WI38 (cell line): ENCODE measurements at regions not wholly inside any gene's neighbourhood (a gene's known extent, or its start where the extent isn't known, plus 50 kb on each side); places are given as distances from the start of the nearest gene placed in this dataset.

Experiments used
- H3K4me3 ChIP-seq: 2 replicates; pipeline ENCODE4 v1.5.1; 2011; ENCODE audit warnings: low read depth, mild to moderate bottlenecking, control low read depth, low read length
- CTCF ChIP-seq: IDR thresholded peaks from 2 replicates; pipeline ENCODE4 v1.5.1; 2012; ENCODE audit warnings: low read depth, mild to moderate bottlenecking, control low read depth, low read length

GRCh38 chr13:88124142-88124541 lies 453.0 kb downstream of the SLITRK5 start:
- no peak for TF ChIP-seq CTCF
- H3K4me3 ChIP-seq, result no peak overlapping the region

GRCh38 chr13:88125055-88125454 lies 453.9 kb downstream of the SLITRK5 start:
- no peak for TF ChIP-seq CTCF
- no peak overlapping the region for H3K4me3 ChIP-seq

- TF ChIP-seq CTCF, result no peak
- H3K4me3 ChIP-seq, result no peak overlapping the region
These were observed 465.1 kb downstream of the SLITRK5 start for GRCh38 chr13:88136098-88136790.

GRCh38 chr13:88142653-88143052 lies 471.5 kb downstream of the SLITRK5 start:
- no peak for TF ChIP-seq CTCF
- no peak overlapping the region for H3K4me3 ChIP-seq

- no peak for TF ChIP-seq CTCF
- H3K4me3 ChIP-seq, result no peak overlapping the region
These were observed 473.4 kb downstream of the SLITRK5 start for GRCh38 chr13:88144580-88144979.

- no peak overlapping the region for H3K4me3 ChIP-seq
- no peak for TF ChIP-seq CTCF
These were observed 482.2 kb downstream of the SLITRK5 start for GRCh38 chr13:88153353-88153752.

GRCh38 chr13:88154001-88154400 lies 482.8 kb downstream of the SLITRK5 start:
- H3K4me3 ChIP-seq, result no peak overlapping the region
- no peak for TF ChIP-seq CTCF
